ENCODE measurements at regions not wholly inside any gene's neighbourhood (a gene's known extent, or its start where the extent isn't known, plus 50 kb on each side); places are given as distances from the start of the nearest gene placed in this dataset.

GRCh38 chr2:67342394-67342793 is 54.7 kb upstream of the ETAA1 start:
- Histone ChIP-seq H4K20me1 (ENCODE audit: control insufficient read depth, insufficient read depth, low read depth, low read length) (no peaks in the 10 kb centered on the region), H3K27ac (ENCODE audit: low read depth, low read length) (no peak overlapping the region), H3F3A (ENCODE audit: control insufficient read depth, insufficient read depth) (no peaks in the 10 kb centered on the region), H3K9me2 (replicated peaks; ENCODE audit: control insufficient read depth, low read length) (no peaks in the 10 kb centered on the region), H3K4me1 (ENCODE audit: control insufficient read depth, low read length) (no peaks in the 10 kb centered on the region), H3K27me3 (ENCODE audit: control insufficient read depth, low read length) (no peaks in the 10 kb centered on the region), H3K4me2 (ENCODE audit: low read length) (no peak overlapping the region), H3K79me2 (ENCODE audit: control insufficient read depth, low read length) (no peaks in the 10 kb centered on the region), H3K4me3 (ENCODE audit: low read length) (no peak overlapping the region), H3K36me3 (ENCODE audit: control insufficient read depth, low read length) (no peaks in the 10 kb centered on the region), H3K9me3 (ENCODE audit: control insufficient read depth, insufficient read depth, low read length) (no peaks in the 10 kb centered on the region)
- TF ChIP-seq, protein P1, sequence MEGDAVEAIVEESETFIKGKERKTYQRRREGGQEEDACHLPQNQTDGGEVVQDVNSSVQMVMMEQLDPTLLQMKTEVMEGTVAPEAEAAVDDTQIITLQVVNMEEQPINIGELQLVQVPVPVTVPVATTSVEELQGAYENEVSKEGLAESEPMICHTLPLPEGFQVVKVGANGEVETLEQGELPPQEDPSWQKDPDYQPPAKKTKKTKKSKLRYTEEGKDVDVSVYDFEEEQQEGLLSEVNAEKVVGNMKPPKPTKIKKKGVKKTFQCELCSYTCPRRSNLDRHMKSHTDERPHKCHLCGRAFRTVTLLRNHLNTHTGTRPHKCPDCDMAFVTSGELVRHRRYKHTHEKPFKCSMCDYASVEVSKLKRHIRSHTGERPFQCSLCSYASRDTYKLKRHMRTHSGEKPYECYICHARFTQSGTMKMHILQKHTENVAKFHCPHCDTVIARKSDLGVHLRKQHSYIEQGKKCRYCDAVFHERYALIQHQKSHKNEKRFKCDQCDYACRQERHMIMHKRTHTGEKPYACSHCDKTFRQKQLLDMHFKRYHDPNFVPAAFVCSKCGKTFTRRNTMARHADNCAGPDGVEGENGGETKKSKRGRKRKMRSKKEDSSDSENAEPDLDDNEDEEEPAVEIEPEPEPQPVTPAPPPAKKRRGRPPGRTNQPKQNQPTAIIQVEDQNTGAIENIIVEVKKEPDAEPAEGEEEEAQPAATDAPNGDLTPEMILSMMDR (IDR thresholded peaks at IDR 0.05; ENCODE audit: low read depth, low read length, poor library complexity, severe bottlenecking): no peak
- TF ChIP-seq EZH2phosphoT487 (IDR thresholded peaks at IDR 0.05; ENCODE audit: borderline replicate concordance, low read length): no peak

GRCh38 chr2:67346718-67347407 is 50.3 kb upstream of the ETAA1 start:
- H3K27ac ChIP-seq (ENCODE audit: low read depth, low read length): no peak overlapping the region
- TF ChIP-seq, protein P1 (IDR thresholded peaks at IDR 0.05; ENCODE audit: low read depth, low read length, poor library complexity, severe bottlenecking): no peak
- no peak for TF ChIP-seq EZH2phosphoT487 (IDR thresholded peaks at IDR 0.05; ENCODE audit: borderline replicate concordance, low read length)
- peaks cover 8% of the 10 kb centered on the region; the same call in 1 of the 2 replicates for H3K9me3 ChIP-seq (ENCODE audit: control insufficient read depth, insufficient read depth, low read length)
- no peak overlapping the region for H3K4me2 ChIP-seq (ENCODE audit: low read length)
- H3K27me3 ChIP-seq (ENCODE audit: control insufficient read depth, low read length): no peaks in the 10 kb centered on the region
- H3K9me2 ChIP-seq (replicated peaks; ENCODE audit: control insufficient read depth, low read length): no peaks in the 10 kb centered on the region
- no peaks in the 10 kb centered on the region for H3K4me1 ChIP-seq (ENCODE audit: control insufficient read depth, low read length)
- H3K4me3 ChIP-seq (ENCODE audit: low read length): no peak overlapping the region
- no peaks in the 10 kb centered on the region for H3K79me2 ChIP-seq (ENCODE audit: control insufficient read depth, low read length)
- H3F3A ChIP-seq (ENCODE audit: control insufficient read depth, insufficient read depth): no peaks in the 10 kb centered on the region
- no peaks in the 10 kb centered on the region for H4K20me1 ChIP-seq (ENCODE audit: control insufficient read depth, insufficient read depth, low read depth, low read length)
- H3K36me3 ChIP-seq (ENCODE audit: control insufficient read depth, low read length): no peaks in the 10 kb centered on the region
